OCI-LY1 (cell line): ENCODE measurements at regions not wholly inside any gene's neighbourhood (a gene's known extent, or its start where the extent isn't known, plus 50 kb on each side); places are given as distances from the start of the nearest gene placed in this dataset.

Source experiments
- H2AFZ ChIP-seq: fragments of 200-600 bp; sonication (generic), shearing (Covaris generic); 2 replicates; pipeline ENCODE4 v1.6.0; 2014; ENCODE audit warnings: antibody characterized with exemption, mild to moderate bottlenecking, low read length
- H3F3A ChIP-seq: fragments of 200-600 bp; sonication (generic), shearing (Covaris generic); 2 replicates; pipeline ENCODE4 v1.6.0; 2014; ENCODE audit warnings: mild to moderate bottlenecking, antibody characterized with exemption, low read length, moderate library complexity; ENCODE audit not compliant: insufficient read depth
- H3K27ac ChIP-seq: fragments of 200-600 bp; sonication (generic); 2 replicates; pipeline ENCODE4 v1.5.1; 2014; ENCODE audit warnings: low read length, mixed run types, mild to moderate bottlenecking, low read depth; ENCODE audit not compliant: poor library complexity, severe bottlenecking
- H3K27me3 ChIP-seq: fragments of 200-600 bp; sonication (generic); 2 replicates; pipeline ENCODE4 v1.6.0; 2014; ENCODE audit warnings: antibody characterized with exemption, mild to moderate bottlenecking, low read length, moderate library complexity; ENCODE audit not compliant: insufficient read depth
- H3K36me3 ChIP-seq: fragments of 200-600 bp; sonication (generic); 2 replicates; pipeline ENCODE4 v1.6.1; 2014; ENCODE audit warnings: mild to moderate bottlenecking, antibody characterized with exemption, low read length, moderate library complexity, mixed read lengths; ENCODE audit not compliant: insufficient read depth
- H3K4me1 ChIP-seq: fragments of 200-600 bp; sonication (generic); 2 replicates; pipeline ENCODE4 v1.5.1; 2014; ENCODE audit warnings: mild to moderate bottlenecking, low read length, moderate library complexity; ENCODE audit not compliant: insufficient read depth, severe bottlenecking
- H3K4me2 ChIP-seq: fragments of 200-600 bp; sonication (generic), shearing (Covaris generic); 2 replicates; pipeline ENCODE4 v1.6.1; 2014; ENCODE audit warnings: low read length
- H3K4me3 ChIP-seq: fragments of 200-600 bp; sonication (generic); 2 replicates; pipeline ENCODE4 v1.5.1; 2014; ENCODE audit warnings: low read length, low read depth, mild to moderate bottlenecking, mixed read lengths; ENCODE audit not compliant: poor library complexity, severe bottlenecking
- H3K79me2 ChIP-seq: fragments of 200-600 bp; shearing (Covaris generic); 2 replicates; pipeline ENCODE4 v1.6.1; 2016; ENCODE audit warnings: mixed run types, low read length, mixed read lengths; ENCODE audit not compliant: insufficient read depth
- H3K9ac ChIP-seq: fragments of 200-600 bp; sonication (generic), shearing (Covaris generic); 2 replicates; pipeline ENCODE4 v1.6.1; 2014; ENCODE audit warnings: mild to moderate bottlenecking, low read length, mixed read lengths
- H3K9me2 ChIP-seq: fragments of 200-600 bp; sonication (generic), shearing (Covaris generic); 2 replicates; pipeline ENCODE4 v1.6.1; 2014; ENCODE audit warnings: low read depth, mild to moderate bottlenecking, low read length, mixed read lengths
- H3K9me3 ChIP-seq: fragments of 200-600 bp; shearing (Covaris generic); 2 replicates; pipeline ENCODE4 v1.6.1; 2014; ENCODE audit warnings: low read length, mixed read lengths
- H4K20me1 ChIP-seq: fragments of 200-600 bp; sonication (generic), shearing (Covaris generic); 2 replicates; pipeline ENCODE4 v1.6.0; 2016; ENCODE audit warnings: mild to moderate bottlenecking, low read length; ENCODE audit not compliant: insufficient read depth
- CTCF ChIP-seq: fragments of 200-600 bp; sonication (generic), shearing (Covaris generic); IDR thresholded peaks from 2 replicates; pipeline ENCODE4 v1.5.1; 2017; ENCODE audit warnings: mild to moderate bottlenecking, antibody characterized with exemption, low read length, moderate library complexity, mixed read lengths
- EZH2 ChIP-seq: fragments of 200-600 bp; sonication (generic), shearing (Covaris generic); IDR thresholded peaks from 2 replicates; pipeline ENCODE4 v1.8.0; 2017; ENCODE audit warnings: borderline replicate concordance, mixed run types, mild to moderate bottlenecking, antibody characterized with exemption, low read length, moderate library complexity, mixed read lengths

GRCh38 chr5:3277590-3278196 is 317.9 kb upstream of the IRX1 start:
- Histone ChIP-seq H3K9me3 (no peaks in the 10 kb centered on the region), H3K4me1 (no peaks in the 10 kb centered on the region), H2AFZ (no peak overlapping the region), H3K4me2 (no peak overlapping the region), H3K4me3 (no peak overlapping the region), H4K20me1 (no peaks in the 10 kb centered on the region), H3K79me2 (no peaks in the 10 kb centered on the region), H3K27ac (no peak overlapping the region), H3K9me2 (no peaks in the 10 kb centered on the region), H3K27me3 (no peaks in the 10 kb centered on the region), H3K9ac (no peak overlapping the region), H3F3A (no peaks in the 10 kb centered on the region), H3K36me3 (no peaks in the 10 kb centered on the region)
- no peak for TF ChIP-seq CTCF
- no peak for TF ChIP-seq EZH2

GRCh38 chr5:3276896-3277295 is 318.7 kb upstream of the IRX1 start:
- TF ChIP-seq EZH2 (no peak), CTCF (no peak)
- Histone ChIP-seq H3K79me2 (no peaks in the 10 kb centered on the region), H4K20me1 (no peaks in the 10 kb centered on the region), H3K36me3 (no peaks in the 10 kb centered on the region), H3K9me3 (no peaks in the 10 kb centered on the region), H3K27me3 (no peaks in the 10 kb centered on the region), H3K9me2 (no peaks in the 10 kb centered on the region), H3K4me2 (no peak overlapping the region), H3F3A (no peaks in the 10 kb centered on the region), H3K4me1 (no peaks in the 10 kb centered on the region), H2AFZ (no peak overlapping the region), H3K9ac (no peak overlapping the region), H3K27ac (no peak overlapping the region), H3K4me3 (no peak overlapping the region)

- no peaks in the 10 kb centered on the region for H3K9me2 ChIP-seq
- no peaks in the 10 kb centered on the region for H3K4me1 ChIP-seq
- no peak overlapping the region for H2AFZ ChIP-seq
- no peaks in the 10 kb centered on the region for H3K9me3 ChIP-seq
- no peaks in the 10 kb centered on the region for H3K79me2 ChIP-seq
- H3K4me3 ChIP-seq, result no peak overlapping the region
- no peaks in the 10 kb centered on the region for H3F3A ChIP-seq
- no peaks in the 10 kb centered on the region for H3K36me3 ChIP-seq
- TF ChIP-seq CTCF, result no peak
- no peak for TF ChIP-seq EZH2
- H4K20me1 ChIP-seq, result no peaks in the 10 kb centered on the region
- no peaks in the 10 kb centered on the region for H3K27me3 ChIP-seq
- no peak overlapping the region for H3K27ac ChIP-seq
- H3K9ac ChIP-seq, result no peak overlapping the region
- no peak overlapping the region for H3K4me2 ChIP-seq
Measured at GRCh38 chr5:3269395-3270169, 326.1 kb upstream of the IRX1 start.
